ENCODE measurements at regions not wholly inside any gene's neighbourhood (a gene's known extent, or its start where the extent isn't known, plus 50 kb on each side); places are given as distances from the start of the nearest gene placed in this dataset.

GRCh38 chr1:30137001-30137400 lies 586.4 kb downstream of the MATN1 start:
- no peak for TF ChIP-seq CTCF (IDR thresholded peaks at IDR 0.05; ENCODE audit: low read depth, low read length, missing input control)
- no peak for TF ChIP-seq ATF3 (IDR thresholded peaks at IDR 0.05)
- TF ChIP-seq EGR1 (IDR thresholded peaks at IDR 0.05; ENCODE audit: low read depth in 2 of 2), result no peak
- no peak for TF ChIP-seq TAF1 (conservative IDR thresholded peaks at IDR 0.05)
- no peak for TF ChIP-seq YY1 (IDR thresholded peaks at IDR 0.05)
- no peak for TF ChIP-seq HNF4G (IDR thresholded peaks at IDR 0.05)
- TF ChIP-seq, protein P1, sequence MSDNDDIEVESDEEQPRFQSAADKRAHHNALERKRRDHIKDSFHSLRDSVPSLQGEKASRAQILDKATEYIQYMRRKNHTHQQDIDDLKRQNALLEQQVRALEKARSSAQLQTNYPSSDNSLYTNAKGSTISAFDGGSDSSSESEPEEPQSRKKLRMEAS (IDR thresholded peaks at IDR 0.05), result no peak
- TF ChIP-seq GABPA (IDR thresholded peaks at IDR 0.05 in 1 of 2, conservative IDR thresholded peaks at IDR 0.05 in 1 of 2), result no peak
- TF ChIP-seq FOXA1 (IDR thresholded peaks at IDR 0.05), result no peak
- no peak for TF ChIP-seq RAD21 (IDR thresholded peaks at IDR 0.05)
- no peak for TF ChIP-seq ZBTB33 (IDR thresholded peaks at IDR 0.05)
- TF ChIP-seq HNF4A (conservative IDR thresholded peaks at IDR 0.05), result no peak
- TF ChIP-seq, protein P2, sequence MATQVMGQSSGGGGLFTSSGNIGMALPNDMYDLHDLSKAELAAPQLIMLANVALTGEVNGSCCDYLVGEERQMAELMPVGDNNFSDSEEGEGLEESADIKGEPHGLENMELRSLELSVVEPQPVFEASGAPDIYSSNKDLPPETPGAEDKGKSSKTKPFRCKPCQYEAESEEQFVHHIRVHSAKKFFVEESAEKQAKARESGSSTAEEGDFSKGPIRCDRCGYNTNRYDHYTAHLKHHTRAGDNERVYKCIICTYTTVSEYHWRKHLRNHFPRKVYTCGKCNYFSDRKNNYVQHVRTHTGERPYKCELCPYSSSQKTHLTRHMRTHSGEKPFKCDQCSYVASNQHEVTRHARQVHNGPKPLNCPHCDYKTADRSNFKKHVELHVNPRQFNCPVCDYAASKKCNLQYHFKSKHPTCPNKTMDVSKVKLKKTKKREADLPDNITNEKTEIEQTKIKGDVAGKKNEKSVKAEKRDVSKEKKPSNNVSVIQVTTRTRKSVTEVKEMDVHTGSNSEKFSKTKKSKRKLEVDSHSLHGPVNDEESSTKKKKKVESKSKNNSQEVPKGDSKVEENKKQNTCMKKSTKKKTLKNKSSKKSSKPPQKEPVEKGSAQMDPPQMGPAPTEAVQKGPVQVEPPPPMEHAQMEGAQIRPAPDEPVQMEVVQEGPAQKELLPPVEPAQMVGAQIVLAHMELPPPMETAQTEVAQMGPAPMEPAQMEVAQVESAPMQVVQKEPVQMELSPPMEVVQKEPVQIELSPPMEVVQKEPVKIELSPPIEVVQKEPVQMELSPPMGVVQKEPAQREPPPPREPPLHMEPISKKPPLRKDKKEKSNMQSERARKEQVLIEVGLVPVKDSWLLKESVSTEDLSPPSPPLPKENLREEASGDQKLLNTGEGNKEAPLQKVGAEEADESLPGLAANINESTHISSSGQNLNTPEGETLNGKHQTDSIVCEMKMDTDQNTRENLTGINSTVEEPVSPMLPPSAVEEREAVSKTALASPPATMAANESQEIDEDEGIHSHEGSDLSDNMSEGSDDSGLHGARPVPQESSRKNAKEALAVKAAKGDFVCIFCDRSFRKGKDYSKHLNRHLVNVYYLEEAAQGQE (IDR thresholded peaks at IDR 0.05), result no peak
